CD4-positive, alpha-beta T cell (primary cell): ENCODE measurements at regions not wholly inside any gene's neighbourhood (a gene's known extent, or its start where the extent isn't known, plus 50 kb on each side); places are given as distances from the start of the nearest gene placed in this dataset.

Source experiments
- ATAC-seq: fragments of 200-7000 bp; cut with Tn5 transposase; one replicate; pipeline ENCODE4 v1.10.0; 2022; ENCODE audit warnings: mild to moderate bottlenecking; ENCODE audit not compliant: poor library complexity
- CTCF ChIA-PET: fragments of 350-600 bp; sonication (Branson Sonifier 250); formaldehyde crosslinking; loops from one replicate; lab custom pipeline; 2021; ENCODE audit warnings: antibody characterized with exemption, inconsistent platforms; lab: Charles Lee
- POLR2A ChIA-PET: fragments of 350-600 bp; sonication (Branson Sonifier 250); formaldehyde crosslinking; loops from one replicate; lab custom pipeline; 2021; ENCODE audit warnings: antibody characterized with exemption, inconsistent platforms; lab: Charles Lee
- DNase-seq, 14 experiments: peaks; one replicate each; pipeline ENCODE4 v3.0.0-alpha.2; 2013 to 2020; ENCODE audit warnings: mixed read lengths in 2 of 14
- H3K27ac ChIP-seq, 2 donors: one replicate each; pipeline versions ENCODE4 v1.5.1 to v1.7.0; 2013; ENCODE audit warnings: low read length in 2 of 2, low read depth in 1 of 2, mild to moderate bottlenecking in 1 of 2
- H3K27me3 ChIP-seq, 2 experiments: 1 replicate in 1 of 2; 2 replicates in 1 of 2; pipeline versions ENCODE4 v1.6.1 to v1.7.0; 2013; ENCODE audit warnings: low read length in 2 of 2, control low read depth in 1 of 2, mild to moderate bottlenecking in 1 of 2, moderate library complexity in 1 of 2; ENCODE audit not compliant: insufficient read depth in 2 of 2, control insufficient read depth in 1 of 2
- H3K36me3 ChIP-seq: one replicate; pipeline ENCODE4 v1.6.1; 2013; ENCODE audit warnings: low read length, control low read depth; ENCODE audit not compliant: insufficient read depth
- H3K4me1 ChIP-seq: one replicate; pipeline ENCODE4 v1.6.1; 2013; ENCODE audit warnings: low read length, control low read depth; ENCODE audit not compliant: insufficient read depth
- H3K4me3 ChIP-seq: one replicate; pipeline ENCODE4 v1.5.1; 2013; ENCODE audit warnings: mild to moderate bottlenecking, low read length, moderate library complexity
- H3K9me3 ChIP-seq, 2 experiments: 1 replicate in 1 of 2; 2 replicates in 1 of 2; pipeline versions ENCODE4 v1.6.1 to v1.7.0; 2013; ENCODE audit warnings: low read length in 2 of 2, mild to moderate bottlenecking in 2 of 2, control low read depth in 1 of 2, moderate library complexity in 1 of 2; ENCODE audit not compliant: control insufficient read depth in 1 of 2, insufficient read depth in 1 of 2
- H3K27ac Mint-ChIP-seq: one replicate; pipeline ENCODE4 v1.8.0; 2020; ENCODE audit warnings: mixed read lengths
- H3K27me3 Mint-ChIP-seq: one replicate; pipeline ENCODE4 v1.8.0; 2021; ENCODE audit warnings: mixed read lengths
- H3K36me3 Mint-ChIP-seq: one replicate; pipeline ENCODE4 v1.8.0; 2021; ENCODE audit warnings: low read depth, mixed read lengths
- H3K4me1 Mint-ChIP-seq: one replicate; pipeline ENCODE4 v1.8.0; 2021; ENCODE audit warnings: low read depth, mixed read lengths
- H3K4me3 Mint-ChIP-seq: one replicate; pipeline ENCODE4 v1.8.0; 2020; ENCODE audit warnings: mild to moderate bottlenecking, mixed read lengths
- H3K9me3 Mint-ChIP-seq: one replicate; pipeline ENCODE4 v1.8.0; 2020; ENCODE audit warnings: mixed read lengths
- CTCF ChIP-seq: fragments of 200-600 bp; IDR thresholded peaks from one replicate; pipeline ENCODE4 v1.8.0; 2022; ENCODE audit warnings: antibody characterized with exemption, mild to moderate bottlenecking
- intact Hi-C, 2 experiments: fragments of 100-400 bp; cut with DNase I in 1 of 2; cut with micrococcal nuclease in 1 of 2; formaldehyde crosslinking; loops; one replicate each; pipeline versions ENCODE4 v1.15.1 to v1.9.0; 2023 to 2025; cut with DNase I, micrococcal nuclease

- intact Hi-C loops, result no loop called here
These were observed 195.7 kb downstream of the EBLN2 start for GRCh38 chr3:73257186-73257585.

GRCh38 chr3:73258057-73258456, 196.6 kb downstream of the EBLN2 start:
- no peak for TF ChIP-seq CTCF
- Histone ChIP-seq H3K4me3 (no peak overlapping the region), H3K9me3 (peaks cover 0 to 4% of the 10 kb centered on the region in 2 experiments), H3K36me3 (no peaks in the 10 kb centered on the region), H3K4me1 (no peaks in the 10 kb centered on the region), H3K27me3 (peaks cover 0 to 3% of the 10 kb centered on the region in 2 experiments), H3K27ac (no peak overlapping the region)
- H3K27me3 Mint-ChIP-seq, result peaks cover 62% of the 10 kb centered on the region
- intact Hi-C loops, result no loop called here
- H3K9me3 Mint-ChIP-seq, result no peaks in the 10 kb centered on the region
- no peaks in the 10 kb centered on the region for H3K36me3 Mint-ChIP-seq
- no peak overlapping the region for H3K4me3 Mint-ChIP-seq
- H3K27ac Mint-ChIP-seq, result no peak overlapping the region
- no peak for ATAC-seq
- ChIA-PET CTCF (no interaction called here), POLR2A (no interaction called here)
- DNase-seq, result no peak
- H3K4me1 Mint-ChIP-seq, result no peaks in the 10 kb centered on the region

More at GRCh38 chr3:73257186-73257585, 195.7 kb downstream of the EBLN2 start:
- H3K36me3 Mint-ChIP-seq, result no peaks in the 10 kb centered on the region
- H3K4me3 ChIP-seq, result no peak overlapping the region
- ChIA-PET POLR2A (no interaction called here), CTCF (no interaction called here)
- no peaks in the 10 kb centered on the region for H3K9me3 Mint-ChIP-seq
- no peak for TF ChIP-seq CTCF
- peaks cover 0 to 3% of the 10 kb centered on the region in 2 experiments for H3K27me3 ChIP-seq
- peaks cover 0 to 4% of the 10 kb centered on the region in 2 experiments for H3K9me3 ChIP-seq
- DNase-seq, result no peak
- no peak for ATAC-seq
- H3K4me1 Mint-ChIP-seq, result no peaks in the 10 kb centered on the region
- no peaks in the 10 kb centered on the region for H3K36me3 ChIP-seq
- no peaks in the 10 kb centered on the region for H3K4me1 ChIP-seq
- no peak overlapping the region for H3K27ac ChIP-seq
- no peak overlapping the region for H3K27ac Mint-ChIP-seq
- H3K4me3 Mint-ChIP-seq, result no peak overlapping the region
- peaks cover 62% of the 10 kb centered on the region for H3K27me3 Mint-ChIP-seq

DNA sequence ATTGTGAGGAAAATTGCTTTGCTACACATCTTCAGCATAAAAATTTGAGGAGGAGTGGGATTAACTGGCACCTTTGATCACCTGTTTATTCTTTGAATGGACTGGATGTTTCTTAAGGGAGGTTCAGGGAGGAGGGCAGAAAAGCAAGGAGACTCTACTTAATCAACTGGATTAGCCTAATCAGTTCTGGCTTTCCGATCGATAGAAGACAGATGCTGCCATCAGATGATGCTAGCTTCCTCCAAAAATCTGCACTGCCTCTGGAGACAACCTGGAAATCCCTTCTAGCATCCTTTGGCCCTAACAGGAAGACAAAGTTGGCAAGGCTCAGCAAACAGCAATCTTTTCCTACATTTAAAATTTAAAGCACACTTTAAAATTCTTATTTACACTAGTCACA, 197.8 kb downstream of the EBLN2 start:
- Histone ChIP-seq H3K36me3 (no peaks in the 10 kb centered on the region), H3K4me3 (no peak overlapping the region), H3K27ac (no peak overlapping the region), H3K4me1 (no peaks in the 10 kb centered on the region), H3K27me3 (no peaks in the 10 kb centered on the region), H3K9me3 (peaks cover 0 to 4% of the 10 kb centered on the region in 2 experiments)
- no peak for TF ChIP-seq CTCF
- CTCF ChIA-PET, result no interaction called here
- POLR2A ChIA-PET, result no interaction called here
- Mint-ChIP-seq H3K4me3 (no peak overlapping the region), H3K9me3 (no peaks in the 10 kb centered on the region), H3K36me3 (no peaks in the 10 kb centered on the region), H3K4me1 (no peaks in the 10 kb centered on the region), H3K27me3 (peaks cover 52% of the 10 kb centered on the region), H3K27ac (no peak overlapping the region)
- DNase-seq, result no peak
- no peak for ATAC-seq
- intact Hi-C loops, result no loop called here
